ENCODE measurements at regions not wholly inside any gene's neighbourhood (a gene's known extent, or its start where the extent isn't known, plus 50 kb on each side); places are given as distances from the start of the nearest gene placed in this dataset.
A peak's percentile ranks its signal among the peaks of the same experiment; 100 is the strongest.

DNA sequence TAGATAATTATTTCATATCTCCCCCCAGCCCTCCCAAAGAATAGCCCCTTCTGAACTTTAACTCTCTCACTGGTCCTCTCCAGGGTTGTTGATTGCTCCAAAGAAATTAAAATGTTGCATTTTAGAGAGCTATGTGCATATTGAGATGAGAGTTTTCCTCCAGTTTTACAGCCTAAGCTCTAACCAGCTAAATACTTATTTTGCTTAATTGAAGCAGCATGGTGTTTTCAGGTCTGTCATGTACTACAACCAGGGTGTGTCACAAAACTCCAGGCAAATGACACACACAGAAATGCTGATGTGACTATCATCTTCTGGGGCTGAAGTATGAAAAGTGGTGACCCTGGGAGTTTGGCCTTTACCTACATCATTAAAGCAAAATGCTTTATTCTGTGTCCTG, 196.8 kb upstream of the STXBP5 start:
- no peak overlapping the region for H3K4me3 ChIP-seq
- no peak overlapping the region for H3K27ac ChIP-seq

DNA sequence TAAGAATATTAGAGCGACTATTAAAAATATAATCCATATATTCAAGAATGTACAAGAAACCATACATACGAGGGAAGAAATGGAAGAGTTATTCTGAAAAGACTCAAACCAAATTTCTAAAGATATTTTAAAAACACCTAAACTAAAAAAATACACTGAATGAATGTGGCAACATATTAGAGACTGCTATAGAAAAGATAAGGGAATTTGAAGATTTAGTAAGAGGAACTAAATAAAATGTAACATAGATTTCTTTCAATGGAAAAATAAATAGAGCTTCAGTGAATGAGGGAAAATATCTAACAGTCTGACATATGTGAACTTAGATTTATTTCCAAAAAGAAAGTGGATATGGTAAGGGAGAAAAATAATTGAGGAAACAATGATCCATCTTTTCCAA, 194.9 kb upstream of the STXBP5 start:
- Histone ChIP-seq H3K4me3 (no peak overlapping the region), H3K27ac (no peak overlapping the region)

DNA sequence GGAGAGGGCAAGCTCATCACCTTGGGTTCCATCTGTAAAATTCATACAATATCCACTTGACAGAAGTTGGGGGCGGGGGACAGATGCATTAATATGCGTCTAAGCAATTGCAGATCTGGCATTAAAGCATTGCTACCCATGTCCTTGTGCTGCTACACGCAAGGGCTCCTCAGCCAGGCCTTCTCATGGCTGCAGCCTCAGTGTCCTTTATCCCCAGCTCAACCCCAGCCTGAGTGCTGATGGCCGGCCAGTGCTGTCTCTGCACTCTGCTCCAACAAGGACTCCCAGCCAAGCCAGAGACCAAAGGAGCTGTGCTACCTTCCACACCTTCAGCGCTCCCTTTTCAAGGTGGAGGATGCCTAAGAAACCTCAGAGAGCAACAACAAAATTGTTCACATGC, 188.5 kb upstream of the STXBP5 start:
- Histone ChIP-seq H3K27ac (no peak overlapping the region), H3K4me3 (no peak overlapping the region)

DNA sequence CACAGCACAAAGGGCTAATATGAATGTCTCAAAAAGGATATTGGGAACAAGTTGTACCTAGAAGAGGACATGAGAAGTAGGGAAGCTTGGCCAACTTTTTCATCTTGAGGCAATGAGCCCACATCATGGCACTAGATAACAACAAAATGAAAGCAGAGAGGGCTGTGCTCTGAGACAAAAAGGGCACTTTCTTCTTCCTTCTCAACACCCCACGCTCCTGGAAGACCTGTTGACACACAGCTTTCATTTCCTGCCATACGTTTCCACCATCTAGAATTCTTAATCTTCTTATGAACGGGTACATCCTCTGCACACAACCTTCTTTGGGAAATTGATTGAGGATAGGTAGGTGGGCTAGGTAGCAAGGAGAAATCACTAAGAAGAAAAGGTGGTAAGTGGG, 187.8 kb upstream of the STXBP5 start:
- H3K27ac ChIP-seq, result no peak overlapping the region
- no peak overlapping the region for H3K4me3 ChIP-seq

DNA sequence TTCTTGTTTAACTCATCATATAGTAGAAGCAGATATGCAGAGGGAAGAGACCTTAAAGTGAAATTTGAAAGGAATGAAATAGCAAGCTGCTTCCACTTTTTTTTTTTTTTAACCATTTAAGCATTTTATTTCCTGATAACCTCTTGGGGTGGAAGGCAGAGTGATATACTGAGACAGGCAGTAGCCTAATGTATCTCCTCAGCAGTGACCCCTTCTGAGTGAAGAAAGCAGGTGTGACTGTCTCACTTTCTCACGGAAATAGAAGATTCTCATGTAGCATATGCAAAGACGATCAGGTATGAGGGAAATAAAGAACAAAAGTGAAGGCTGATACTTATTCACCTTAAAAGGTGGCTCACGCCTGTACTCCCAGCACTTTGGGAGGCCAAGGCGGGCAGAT, 187.1 kb upstream of the STXBP5 start:
- Histone ChIP-seq H3K4me3 (no peak overlapping the region), H3K27ac (no peak overlapping the region)

DNA sequence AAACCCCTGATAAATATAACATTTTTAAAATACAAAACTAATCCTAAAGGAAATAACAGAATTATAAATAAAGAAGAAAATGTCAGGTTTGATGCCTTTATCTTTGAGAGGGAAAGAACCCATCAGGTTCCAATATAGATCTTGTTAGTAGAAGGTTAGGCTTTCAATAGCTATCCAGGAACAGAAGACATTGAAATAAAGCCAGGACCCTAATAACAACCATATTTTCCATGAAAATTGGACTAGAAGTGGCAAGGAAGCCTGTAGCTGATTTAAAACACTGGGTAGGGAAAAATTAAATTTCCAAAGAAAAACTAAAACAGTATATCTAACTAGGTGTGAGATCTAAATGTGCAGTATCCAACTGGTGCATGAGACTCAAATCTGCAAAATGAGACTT, 185.2 kb upstream of the STXBP5 start:
- Histone ChIP-seq H3K4me3 (no peak overlapping the region), H3K27ac (no peak overlapping the region)

DNA sequence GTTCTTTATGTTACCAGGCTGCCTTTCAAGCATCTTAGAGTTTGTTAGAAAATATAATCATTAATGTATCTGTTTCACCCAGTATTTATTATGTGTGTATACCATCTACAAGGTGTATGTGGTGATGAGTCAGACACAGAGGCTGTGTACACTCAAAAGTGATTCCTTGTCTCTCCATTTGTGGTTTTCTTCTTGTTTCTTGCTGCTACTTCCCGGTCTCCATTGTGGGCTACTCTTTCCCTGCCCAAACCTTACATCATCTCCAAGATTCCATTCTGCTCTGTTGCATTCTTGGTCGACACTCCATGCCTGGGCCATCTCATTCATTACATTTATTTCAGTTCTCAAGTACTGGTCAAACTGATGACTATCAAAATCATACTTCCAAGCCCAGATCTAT, 182.2 kb upstream of the STXBP5 start:
- H3K27ac ChIP-seq, result no peak overlapping the region

DNA sequence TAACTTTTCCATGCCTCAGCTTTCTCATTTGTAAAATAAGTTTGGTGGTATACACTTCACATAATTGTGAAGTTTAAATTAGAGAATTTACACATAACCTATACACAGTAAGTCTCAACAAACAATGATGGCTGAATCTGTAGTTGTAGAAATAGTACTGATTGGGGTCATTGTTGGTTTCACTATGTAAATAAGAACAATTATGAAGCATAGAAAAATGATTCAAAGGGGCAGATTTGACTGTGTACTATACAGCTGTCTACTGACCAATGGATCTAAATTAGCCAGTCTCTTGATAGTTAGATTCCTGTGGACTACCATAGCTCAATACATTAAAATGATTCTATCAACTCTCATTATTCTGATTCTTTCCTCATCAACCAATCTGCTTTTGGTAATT, 181.1 kb upstream of the STXBP5 start:
- no peak overlapping the region for H3K4me3 ChIP-seq

More for the DNA sequence above, 182.2 kb upstream of the STXBP5 start:
- no peak overlapping the region for H3K4me3 ChIP-seq

DNA sequence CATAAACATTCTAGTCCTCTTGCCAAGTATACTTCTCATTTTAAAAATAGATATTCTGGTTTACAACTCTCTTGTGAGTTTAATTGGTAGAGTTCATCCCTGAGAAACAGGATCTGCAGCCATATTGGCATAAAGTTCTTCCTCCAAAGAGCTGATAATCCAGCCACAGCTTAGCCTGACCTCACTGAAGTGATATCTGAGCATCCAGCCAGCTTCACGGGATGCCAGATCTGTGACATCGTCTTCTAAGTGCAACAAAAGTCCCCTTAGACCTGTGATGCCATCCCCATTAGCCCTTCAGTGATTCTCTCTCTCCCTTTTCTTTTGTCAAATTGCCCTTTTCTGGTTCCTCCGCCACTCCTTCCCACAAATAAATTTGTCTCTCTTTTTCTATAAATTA, 180.6 kb upstream of the STXBP5 start:
- no peak overlapping the region for H3K27ac ChIP-seq
- H3K4me3 ChIP-seq, result no peak overlapping the region

More for the DNA sequence above, 181.1 kb upstream of the STXBP5 start:
- H3K27ac ChIP-seq, result no peak overlapping the region

DNA sequence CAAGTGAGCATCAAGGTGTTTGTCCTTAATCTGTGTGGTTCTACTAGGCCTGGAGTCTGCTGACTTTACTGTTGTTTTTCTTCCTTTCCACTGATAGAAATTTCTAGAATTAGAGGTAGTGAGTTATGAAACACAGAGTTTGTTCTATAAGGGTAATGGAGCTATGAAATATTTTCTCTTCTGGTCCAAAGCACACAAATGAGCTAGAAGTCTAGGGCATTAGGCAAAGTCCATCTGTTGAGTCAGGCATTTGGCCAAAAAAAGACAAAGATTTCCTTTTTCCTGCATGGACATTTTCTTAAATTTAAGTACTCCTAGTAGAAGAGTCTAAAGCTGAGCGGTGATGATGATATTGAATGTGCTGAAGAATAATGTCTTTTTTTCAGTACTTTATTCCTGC, 174.3 kb upstream of the STXBP5 start:
- H3K27ac ChIP-seq, result no peak overlapping the region

DNA sequence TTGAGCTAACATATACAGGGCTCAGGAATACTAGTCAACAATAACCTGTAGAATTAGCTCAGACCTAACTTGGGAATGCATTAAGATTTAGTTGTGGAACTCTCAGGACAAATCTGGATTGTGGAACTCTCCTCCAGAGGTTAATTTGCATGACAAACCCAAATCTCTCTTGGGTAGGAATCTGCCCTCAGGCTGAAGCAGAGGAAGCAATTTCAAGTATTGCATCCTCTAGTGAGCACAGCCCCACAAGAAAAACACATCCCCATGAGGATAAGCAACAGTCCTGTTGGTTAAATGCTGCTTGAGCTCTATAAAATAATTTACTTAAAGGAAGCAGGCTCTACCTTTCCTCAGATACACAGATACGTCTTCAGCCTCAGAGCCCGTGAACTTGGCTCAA, 170.9 kb upstream of the STXBP5 start:
- Histone ChIP-seq H3K4me3 (no peak overlapping the region), H3K27ac (no peak overlapping the region)

More for the DNA sequence above, 174.3 kb upstream of the STXBP5 start:
- no peak overlapping the region for H3K4me3 ChIP-seq

DNA sequence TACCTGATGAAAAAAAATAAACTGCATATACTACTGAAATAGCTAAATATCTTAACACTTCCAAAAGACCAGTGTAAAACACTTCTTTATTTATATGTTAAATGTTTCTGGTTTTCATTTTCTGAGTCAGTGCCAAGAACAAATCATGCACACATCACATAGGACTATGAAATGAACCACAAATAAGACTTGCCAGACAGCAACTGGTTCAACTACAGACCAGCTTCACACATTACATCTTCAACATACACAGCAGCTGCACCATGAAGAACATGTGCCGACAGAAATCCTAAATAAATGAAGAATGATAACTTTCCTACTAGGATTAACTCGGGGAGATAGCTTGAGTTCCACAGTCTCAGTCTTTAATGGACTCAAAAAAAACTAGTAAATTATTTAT, 168.3 kb upstream of the STXBP5 start:
- H3K4me3 ChIP-seq, result no peak overlapping the region
- H3K27ac ChIP-seq, result no peak overlapping the region

DNA sequence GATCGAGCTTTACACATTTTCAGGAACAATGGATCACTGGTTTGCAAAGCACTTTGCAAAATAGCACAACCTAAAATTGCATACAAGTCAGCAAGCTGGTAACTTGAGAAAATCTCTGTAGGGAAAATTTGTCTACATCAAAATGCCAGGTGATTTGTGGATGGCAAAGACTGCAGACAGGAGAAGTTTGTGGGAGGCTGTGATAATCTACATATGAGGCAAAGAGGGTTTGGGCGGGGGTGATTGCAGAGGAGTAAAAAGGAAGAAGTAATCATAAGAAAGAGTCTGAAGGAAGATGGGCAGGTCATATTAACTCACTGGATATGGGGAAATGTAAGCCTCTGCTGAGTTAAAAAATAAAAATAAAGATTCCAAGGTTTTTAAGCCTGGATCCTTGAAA, 166.3 kb upstream of the STXBP5 start:
- Histone ChIP-seq H3K27ac (no peak overlapping the region), H3K4me3 (no peak overlapping the region)

DNA sequence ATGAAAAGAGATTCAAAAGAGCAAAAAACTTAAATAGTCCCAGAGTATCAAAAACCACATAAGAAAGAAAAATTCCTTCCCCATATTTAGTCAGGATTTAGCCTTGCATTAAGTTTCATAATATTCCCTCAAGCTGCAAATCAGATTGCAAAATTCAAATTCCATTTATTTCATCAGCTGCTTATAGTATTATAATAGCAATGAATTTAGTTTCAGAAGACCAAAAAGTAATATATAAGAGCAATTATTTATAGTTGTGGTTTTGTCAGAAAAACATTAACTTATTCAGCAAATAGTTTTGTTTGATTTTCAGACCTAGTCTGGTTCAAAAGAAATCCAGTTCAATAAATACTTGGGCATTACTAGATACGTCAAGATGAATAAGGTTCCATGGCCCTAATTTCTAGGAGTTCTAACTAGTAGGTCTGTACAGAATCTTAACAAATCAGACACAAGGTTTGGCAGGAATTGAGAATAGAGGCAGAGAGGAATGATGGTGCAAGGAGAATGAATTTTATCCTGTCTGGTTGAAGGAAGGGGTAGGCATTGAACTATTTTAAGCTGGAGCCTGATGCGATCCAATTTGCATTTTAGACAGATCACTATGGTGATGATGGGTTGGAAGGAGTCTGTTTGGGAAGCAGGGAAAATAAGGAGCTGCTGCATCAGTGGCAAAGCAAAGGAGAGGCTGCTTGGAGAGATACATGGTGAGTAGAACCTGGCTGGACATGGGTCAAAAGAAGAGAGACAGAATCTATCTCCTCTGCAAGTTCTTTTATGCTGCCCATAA, 163.9 kb upstream of the STXBP5 start:
- H3K27ac ChIP-seq, result peak overlapping the region in 2 of 21 experiments; percentile 7 to 46
- H3K4me3 ChIP-seq, result no peak overlapping the region

DNA sequence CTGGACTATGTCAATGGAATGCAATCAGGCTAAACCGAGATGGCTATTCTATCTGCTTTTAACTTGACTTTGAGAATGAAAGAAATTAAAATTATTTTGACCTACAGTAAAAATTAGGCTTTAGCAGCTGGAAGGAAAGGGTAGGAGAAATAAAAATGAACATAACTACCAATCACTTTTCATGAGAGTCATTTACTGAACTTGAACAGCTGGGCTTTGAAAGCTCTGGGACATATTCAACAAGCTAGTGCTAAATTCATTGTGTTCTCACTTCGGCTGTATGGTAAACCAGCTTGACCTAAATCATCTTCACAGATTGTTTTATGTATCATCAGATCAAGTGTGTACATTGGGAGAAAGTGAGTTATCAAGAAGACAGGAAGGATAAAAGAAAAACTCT, 161.5 kb upstream of the STXBP5 start:
- Histone ChIP-seq H3K4me3 (no peak overlapping the region), H3K27ac (no peak overlapping the region)

DNA sequence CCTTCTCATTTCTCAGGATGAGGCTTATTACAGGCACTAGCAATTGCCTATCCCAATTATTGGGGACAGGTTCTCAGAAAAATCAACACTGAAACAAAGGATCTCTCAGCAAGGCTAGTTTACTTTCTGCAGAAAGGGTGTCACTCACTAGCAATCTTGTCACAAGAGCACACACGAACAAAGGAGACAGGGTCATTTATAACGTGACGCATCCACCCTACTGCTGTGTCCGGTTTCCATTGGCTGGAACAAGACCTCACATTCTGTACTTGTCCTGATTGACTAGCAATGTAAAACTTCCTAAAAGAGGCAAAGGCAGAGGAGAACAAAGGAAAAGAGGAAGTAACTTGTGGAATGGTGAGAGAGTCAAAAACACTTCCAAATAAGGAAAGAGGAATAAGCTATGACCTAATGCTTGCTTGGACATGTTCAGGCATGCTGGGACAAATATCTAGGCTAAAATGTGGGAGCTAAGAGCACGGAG, 160.2 kb upstream of the STXBP5 start:
- H3K4me3 ChIP-seq, result no peak overlapping the region
- no peak overlapping the region for H3K27ac ChIP-seq

DNA sequence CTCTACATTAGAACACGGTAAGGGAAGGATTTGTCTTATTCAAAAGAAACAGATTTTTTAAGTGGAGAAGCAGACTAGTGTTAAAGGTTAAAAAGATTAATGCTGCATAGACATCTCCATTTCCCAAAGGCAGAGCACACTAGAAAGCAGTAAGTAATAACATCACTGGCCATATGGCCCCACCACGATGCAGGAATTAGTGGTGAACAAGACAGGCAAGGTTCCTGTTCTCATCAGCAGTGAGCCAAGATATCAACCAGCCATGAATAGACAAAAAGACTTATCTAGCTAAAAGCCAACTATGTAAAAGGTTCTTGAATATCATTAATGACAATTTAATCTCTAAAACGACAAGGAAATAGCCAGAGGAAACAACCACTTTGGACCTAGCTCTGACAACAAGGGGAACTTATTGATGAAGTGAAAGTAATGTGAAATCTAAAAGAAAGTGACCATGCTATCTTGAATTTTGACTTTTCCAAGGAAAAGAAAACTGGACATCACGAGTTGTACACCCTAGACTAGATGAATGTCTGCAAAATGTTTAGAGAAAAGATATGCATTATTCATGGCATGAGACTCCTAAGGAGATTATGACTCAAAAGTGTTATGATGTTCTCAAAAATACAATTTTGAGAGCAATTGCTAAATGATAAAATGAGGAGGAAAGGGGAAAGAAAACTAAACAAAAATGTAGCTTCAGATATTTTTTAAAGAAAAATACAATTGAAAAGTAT, 157.9 kb upstream of the STXBP5 start:
- Histone ChIP-seq H3K27ac (no peak overlapping the region), H3K4me3 (no peak overlapping the region)

DNA sequence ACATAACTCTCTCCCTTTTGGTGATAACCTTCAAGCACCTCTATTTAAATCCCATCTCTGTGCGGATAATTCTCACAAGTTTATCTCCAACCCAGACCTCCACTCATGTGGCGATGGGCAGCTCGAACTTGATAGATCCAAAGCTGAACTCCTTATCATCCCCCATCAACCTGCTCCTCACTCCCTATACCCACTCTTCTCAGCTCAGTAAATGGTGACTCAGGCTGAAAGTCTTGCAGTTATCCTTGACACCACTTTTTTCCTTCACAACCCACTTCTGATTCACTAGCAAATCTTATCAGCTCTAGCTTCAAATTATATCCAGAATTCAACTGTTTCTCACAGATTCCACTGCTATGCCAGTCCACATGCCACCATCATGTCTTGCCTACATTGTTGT, 155.3 kb upstream of the STXBP5 start:
- no peak overlapping the region for H3K4me3 ChIP-seq
- no peak overlapping the region for H3K27ac ChIP-seq

DNA sequence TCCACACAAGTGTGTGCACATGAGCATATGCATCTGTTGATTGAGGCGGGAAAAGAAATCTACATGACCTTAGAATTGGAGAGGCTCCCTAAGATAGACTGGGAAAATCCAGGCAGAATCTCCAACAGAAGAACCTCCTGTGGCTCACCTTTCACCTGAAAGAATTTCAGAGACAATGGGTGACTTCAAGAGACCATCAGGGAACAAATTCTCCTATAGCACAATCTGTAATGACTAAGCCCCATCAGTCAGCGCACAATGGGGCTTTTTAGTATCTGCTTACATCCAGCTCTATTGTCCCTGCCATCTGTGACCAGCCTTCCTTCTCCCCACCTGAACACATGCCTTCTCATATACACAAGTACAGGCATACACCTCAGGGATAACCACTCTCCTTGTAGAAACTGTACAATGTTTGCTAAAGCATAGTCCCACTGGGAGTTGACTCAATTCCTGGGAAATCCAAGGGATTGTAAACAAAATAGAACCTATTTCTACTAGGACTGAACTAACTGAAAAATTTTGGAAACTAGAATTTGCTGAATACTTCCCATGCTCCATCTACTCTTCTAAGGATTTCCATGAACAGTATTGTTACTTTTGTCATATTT, 150.8 kb upstream of the STXBP5 start:
- H3K4me3 ChIP-seq, result no peak overlapping the region
- no peak overlapping the region for H3K27ac ChIP-seq

DNA sequence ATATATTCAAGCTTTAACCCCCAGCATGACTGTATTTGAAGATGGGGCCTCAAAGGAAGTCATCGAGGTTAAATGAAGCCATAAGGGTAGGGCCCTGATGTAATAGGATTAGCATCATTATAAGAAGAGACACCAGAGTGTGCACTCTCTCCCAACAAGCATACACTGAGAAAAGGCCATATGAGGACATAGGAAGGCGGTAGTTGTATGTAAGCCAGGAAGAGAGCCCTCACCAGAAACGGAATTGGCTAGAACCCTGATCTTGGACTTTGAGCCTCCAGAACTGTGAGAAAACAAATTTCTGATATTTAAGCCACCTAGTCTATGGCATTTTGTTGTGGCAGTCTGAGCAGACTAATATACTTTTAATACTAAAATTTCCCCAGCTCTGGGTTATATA, 150.1 kb upstream of the STXBP5 start:
- H3K4me3 ChIP-seq, result no peak overlapping the region
- no peak overlapping the region for H3K27ac ChIP-seq

DNA sequence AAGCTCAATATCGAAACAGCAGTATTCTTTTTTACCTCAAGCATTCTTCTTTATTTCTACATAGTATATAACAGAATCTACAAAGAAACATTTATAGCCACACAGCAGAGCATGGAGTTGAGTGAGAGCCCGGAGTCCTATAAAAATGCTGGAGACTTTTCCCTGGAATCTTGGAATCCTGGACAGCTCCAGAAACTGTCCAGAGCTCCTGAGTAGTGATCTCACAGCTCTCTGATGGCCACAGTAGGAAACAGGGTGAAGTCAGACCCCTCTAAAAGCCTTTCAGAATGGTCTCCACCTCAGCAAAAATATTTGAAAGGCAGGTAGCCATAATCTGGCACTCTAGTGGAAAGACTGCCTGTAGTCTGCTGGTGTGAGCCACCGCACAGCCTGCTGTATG, 149.3 kb upstream of the STXBP5 start:
- Histone ChIP-seq H3K4me3 (no peak overlapping the region), H3K27ac (no peak overlapping the region)

All from skin epidermis (tissue), 12 donors.